Activated CD4-positive, alpha-beta memory T cell treated with anti-CD3 and anti-CD28 coated beads for 36 hours (primary cell): ENCODE measurements at regions not wholly inside any gene's neighbourhood (a gene's known extent, or its start where the extent isn't known, plus 50 kb on each side); places are given as distances from the start of the nearest gene placed in this dataset.

Source experiments
- CTCF ChIA-PET: fragments of 350-600 bp; sonication (Branson Sonifier 250); formaldehyde crosslinking; loops from one replicate; lab custom pipeline; 2021; ENCODE audit warnings: antibody characterized with exemption, inconsistent platforms; lab: Charles Lee
- POLR2A ChIA-PET: fragments of 350-600 bp; sonication (Branson Sonifier 250); formaldehyde crosslinking; loops from one replicate; lab custom pipeline; 2021; ENCODE audit warnings: antibody characterized with exemption; lab: Charles Lee
- DNase-seq: peaks from one replicate; pipeline ENCODE4 v3.0.0-alpha.2; 2020
- H3K27ac Mint-ChIP-seq: one replicate; pipeline ENCODE4 v1.8.0; 2021; ENCODE audit warnings: mixed read lengths
- H3K27me3 Mint-ChIP-seq: one replicate; pipeline ENCODE4 v1.8.0; 2021; ENCODE audit warnings: mixed read lengths
- H3K36me3 Mint-ChIP-seq: one replicate; pipeline ENCODE4 v1.8.0; 2021; ENCODE audit warnings: mixed read lengths
- H3K4me1 Mint-ChIP-seq: one replicate; pipeline ENCODE4 v1.8.0; 2021; ENCODE audit warnings: low read depth, mixed read lengths
- H3K4me3 Mint-ChIP-seq: one replicate; pipeline ENCODE4 v1.8.0; 2021; ENCODE audit warnings: mild to moderate bottlenecking, mixed read lengths
- H3K9me3 Mint-ChIP-seq: one replicate; pipeline ENCODE4 v1.8.0; 2021; ENCODE audit warnings: mixed read lengths
- intact Hi-C: fragments of 100-400 bp; cut with micrococcal nuclease; formaldehyde crosslinking; loops from one replicate; pipeline ENCODE4 v1.15.1; 2023

DNA sequence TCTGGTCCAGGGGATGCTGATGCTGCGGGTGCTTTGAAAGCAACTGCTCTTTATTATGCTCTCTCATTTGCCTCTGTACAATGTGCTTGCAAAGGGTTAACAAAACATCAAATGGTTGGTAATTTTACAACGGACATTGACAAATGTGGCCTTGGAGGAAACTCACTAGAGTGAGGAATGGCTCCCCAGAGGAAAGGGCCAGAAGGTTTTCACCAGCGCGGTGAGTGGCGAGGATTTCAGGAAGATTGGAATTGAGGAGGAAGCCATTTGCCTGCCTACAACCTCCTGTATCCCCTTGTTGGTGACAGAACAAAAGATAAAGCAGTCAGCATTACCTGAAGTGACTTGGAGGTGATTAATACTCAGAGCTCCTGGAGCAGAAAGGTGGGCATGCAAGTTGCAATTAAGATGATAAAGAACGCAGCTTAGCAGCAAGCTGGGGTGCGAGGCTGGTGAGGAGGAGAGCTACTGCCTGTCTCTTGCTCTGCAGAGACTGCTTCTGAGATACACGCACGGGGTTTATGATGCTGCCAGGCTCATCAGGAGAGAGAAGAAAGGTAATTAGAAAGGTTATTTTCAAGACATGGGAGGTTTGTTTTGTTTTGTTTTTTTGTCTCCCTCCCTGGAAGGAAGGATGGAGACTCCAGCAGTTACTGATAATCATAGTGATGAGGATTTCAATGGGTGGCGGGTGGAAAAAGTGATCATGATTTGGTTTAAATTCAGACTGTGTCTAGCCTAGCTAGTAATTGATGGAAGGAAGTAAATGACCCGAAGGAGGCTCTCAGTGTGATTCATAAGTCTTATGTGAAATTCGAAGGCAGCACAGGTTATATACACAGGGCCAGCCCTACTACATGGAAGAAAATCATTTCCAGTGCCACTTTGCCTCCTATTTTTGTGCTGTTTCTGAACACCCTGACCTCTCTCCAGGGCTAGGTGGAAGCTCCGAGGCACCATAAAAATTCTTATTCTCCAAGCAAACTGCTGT is 141.6 kb upstream of the DTNBP1 start:
- no peak overlapping the region for H3K27ac Mint-ChIP-seq
- H3K4me3 Mint-ChIP-seq: no peak overlapping the region
- ChIA-PET CTCF (interaction anchor here (1.0 kb wide), 1 partner anchor 29 kb away, joined by 3 read pairs; no protein-coding TSS in a partner anchor), POLR2A (no interaction called here)
- no peaks in the 10 kb centered on the region for H3K36me3 Mint-ChIP-seq
- H3K27me3 Mint-ChIP-seq: peaks cover 7% of the 10 kb centered on the region
- no peaks in the 10 kb centered on the region for H3K9me3 Mint-ChIP-seq
- intact Hi-C loops: no loop called here
- peaks cover 3% of the 10 kb centered on the region for H3K4me1 Mint-ChIP-seq
- DNase-seq: no peak

- Mint-ChIP-seq H3K36me3 (peaks cover 3% of the 10 kb centered on the region), H3K27ac (no peak overlapping the region), H3K27me3 (peaks cover 9% of the 10 kb centered on the region), H3K9me3 (peaks cover 16% of the 10 kb centered on the region), H3K4me3 (no peak overlapping the region), H3K4me1 (no peaks in the 10 kb centered on the region)
- ChIA-PET CTCF (interaction anchor here (1.6 kb wide), 1 partner anchor 111 kb away, joined by 4 read pairs; no protein-coding TSS in a partner anchor), POLR2A (no interaction called here)
- intact Hi-C loops: no loop called here
- DNase-seq: no peak
These were observed 139.6 kb upstream of the DTNBP1 start for GRCh38 chr6:15802466-15802865.

DNA sequence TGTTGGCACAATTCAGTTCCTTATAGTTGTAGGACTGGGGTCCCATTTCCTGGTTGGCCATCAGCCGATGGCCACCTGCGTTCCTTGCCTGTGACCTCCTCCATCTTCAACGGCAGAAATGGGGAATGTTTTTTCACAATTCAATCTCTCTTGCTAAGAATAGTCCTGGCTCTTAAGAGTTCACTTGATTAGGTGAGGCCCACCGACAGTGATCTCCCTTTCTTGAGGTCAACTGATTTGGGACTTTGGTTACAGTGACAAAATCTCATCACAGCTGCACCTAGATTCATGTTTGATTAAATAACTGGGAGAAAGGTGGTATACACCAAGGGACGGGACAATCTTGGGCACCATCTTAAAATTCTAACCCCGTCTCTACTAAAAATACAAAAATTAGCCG is 139.1 kb upstream of the DTNBP1 start:
- no peak for DNase-seq
- Mint-ChIP-seq H3K9me3 (peaks cover 21% of the 10 kb centered on the region), H3K36me3 (peaks cover 3% of the 10 kb centered on the region), H3K4me3 (no peak overlapping the region), H3K27ac (no peak overlapping the region), H3K27me3 (peaks cover 9% of the 10 kb centered on the region), H3K4me1 (no peaks in the 10 kb centered on the region)
- intact Hi-C loops: no loop called here
- ChIA-PET POLR2A (no interaction called here), CTCF (interaction anchor here (1.6 kb wide), 1 partner anchor 111 kb away, joined by 4 read pairs; no protein-coding TSS in a partner anchor)

DNA sequence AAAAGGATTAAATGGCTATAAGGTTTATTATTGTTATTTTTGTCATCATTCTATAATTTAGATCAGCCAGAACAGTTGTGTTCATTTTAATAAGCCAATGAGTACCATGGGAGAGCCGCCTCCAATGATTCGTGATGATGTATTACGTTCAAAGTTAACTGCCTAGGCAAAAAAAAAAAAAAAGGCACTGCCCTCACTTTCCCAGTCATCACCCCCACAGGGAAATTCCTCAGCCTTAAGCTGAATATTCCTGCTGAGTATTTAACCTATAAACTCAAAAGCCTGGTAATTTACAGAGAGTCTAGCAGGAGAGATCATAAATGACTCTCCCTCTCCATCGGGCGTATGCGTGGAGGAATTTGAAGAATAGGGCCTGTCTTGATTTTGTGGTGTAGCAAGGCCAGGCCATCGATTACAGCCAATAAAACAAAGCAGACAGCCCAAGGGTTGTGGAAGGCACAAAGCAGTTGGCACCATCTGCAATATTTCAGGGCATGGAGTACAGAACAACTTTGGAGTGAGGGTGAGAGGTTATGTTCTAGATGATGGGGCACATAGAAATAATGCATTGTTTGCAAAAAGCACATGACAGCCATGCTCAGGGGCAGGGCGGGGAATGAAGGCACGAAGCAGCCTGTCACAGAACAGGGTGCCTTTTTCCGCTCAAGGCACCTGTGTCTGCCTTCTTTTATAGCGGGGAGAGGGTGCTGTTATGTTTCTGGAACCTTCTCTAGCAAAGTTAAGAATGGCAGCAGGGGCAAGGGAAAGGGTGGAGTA is 138.2 kb upstream of the DTNBP1 start:
- Mint-ChIP-seq H3K4me3 (no peak overlapping the region), H3K9me3 (peaks cover 21% of the 10 kb centered on the region), H3K27ac (no peak overlapping the region), H3K36me3 (peaks cover 3% of the 10 kb centered on the region), H3K27me3 (peaks cover 9% of the 10 kb centered on the region), H3K4me1 (no peaks in the 10 kb centered on the region)
- DNase-seq: no peak
- intact Hi-C loops: no loop called here
- ChIA-PET CTCF (no interaction called here), POLR2A (no interaction called here)

GRCh38 chr6:15798533-15799255 is 135.9 kb upstream of the DTNBP1 start:
- intact Hi-C loops: no loop called here
- ChIA-PET POLR2A (no interaction called here), CTCF (no interaction called here)
- H3K9me3 Mint-ChIP-seq: peaks cover 21% of the 10 kb centered on the region
- no peak overlapping the region for H3K27ac Mint-ChIP-seq
- no peaks in the 10 kb centered on the region for H3K4me1 Mint-ChIP-seq
- no peak overlapping the region for H3K4me3 Mint-ChIP-seq
- no peak for DNase-seq
- peaks cover 3% of the 10 kb centered on the region for H3K36me3 Mint-ChIP-seq
- peaks cover 7% of the 10 kb centered on the region for H3K27me3 Mint-ChIP-seq

DNA sequence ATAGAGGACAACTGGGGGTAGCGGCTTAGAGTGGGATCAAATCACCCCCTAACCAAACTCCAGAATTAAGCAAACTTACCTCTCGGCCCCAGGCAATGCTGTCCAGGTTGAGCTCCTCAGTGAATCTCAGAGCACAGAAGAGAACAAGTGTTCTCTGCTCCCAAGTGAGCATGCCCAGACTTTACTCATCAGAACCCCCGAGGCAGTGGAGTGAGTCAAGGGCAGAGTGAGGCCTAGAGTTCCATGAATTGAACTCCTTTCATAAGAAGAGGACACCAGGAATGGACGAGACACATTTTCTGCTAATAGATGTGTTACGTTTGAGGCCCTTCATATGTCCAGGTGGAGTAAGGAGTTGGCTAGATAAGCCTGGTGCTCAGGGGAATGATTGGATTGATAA is 134.0 kb upstream of the DTNBP1 start:
- no peak overlapping the region for H3K4me3 Mint-ChIP-seq
- ChIA-PET CTCF (no interaction called here), POLR2A (no interaction called here)
- no peak for DNase-seq
- peaks cover 5% of the 10 kb centered on the region for H3K27me3 Mint-ChIP-seq
- H3K4me1 Mint-ChIP-seq: no peaks in the 10 kb centered on the region
- H3K9me3 Mint-ChIP-seq: peaks cover 21% of the 10 kb centered on the region
- H3K27ac Mint-ChIP-seq: no peak overlapping the region
- intact Hi-C loops: no loop called here
- peaks cover 3% of the 10 kb centered on the region for H3K36me3 Mint-ChIP-seq

GRCh38 chr6:15796130-15796771 is 133.4 kb upstream of the DTNBP1 start:
- POLR2A ChIA-PET: no interaction called here

GRCh38 chr6:15793826-15794225 is 131.0 kb upstream of the DTNBP1 start:
- H3K4me3 Mint-ChIP-seq: no peak overlapping the region
- peaks cover 18% of the 10 kb centered on the region for H3K9me3 Mint-ChIP-seq
- intact Hi-C loops: no loop called here
- ChIA-PET CTCF (interaction anchor here (0.8 kb wide), 2 partner anchors 13 to 335 kb away, joined by 3 read pairs; partner anchors contain the start of gene MYLIP), POLR2A (no interaction called here)
- peaks cover 6% of the 10 kb centered on the region for H3K27me3 Mint-ChIP-seq
- H3K27ac Mint-ChIP-seq: no peak overlapping the region
- H3K36me3 Mint-ChIP-seq: no peaks in the 10 kb centered on the region
- DNase-seq: no peak
- H3K4me1 Mint-ChIP-seq: no peaks in the 10 kb centered on the region

More at GRCh38 chr6:15796130-15796771, 133.4 kb upstream of the DTNBP1 start:
- peaks cover 3% of the 10 kb centered on the region for H3K36me3 Mint-ChIP-seq
- H3K9me3 Mint-ChIP-seq: peaks cover 21% of the 10 kb centered on the region
- no peak for DNase-seq
- H3K27me3 Mint-ChIP-seq: peaks cover 4% of the 10 kb centered on the region
- H3K4me3 Mint-ChIP-seq: no peak overlapping the region
- H3K4me1 Mint-ChIP-seq: no peaks in the 10 kb centered on the region
- intact Hi-C loops: no loop called here
- no peak overlapping the region for H3K27ac Mint-ChIP-seq
- CTCF ChIA-PET: no interaction called here

- intact Hi-C loops: no loop called here
- H3K4me3 Mint-ChIP-seq: no peak overlapping the region
- H3K4me1 Mint-ChIP-seq: no peaks in the 10 kb centered on the region
- no peak overlapping the region for H3K27ac Mint-ChIP-seq
- CTCF ChIA-PET: interaction anchor here (0.8 kb wide), 1 partner anchor 12 kb away, joined by 3 read pairs; no protein-coding TSS in a partner anchor
- H3K9me3 Mint-ChIP-seq: peaks cover 13% of the 10 kb centered on the region
- POLR2A ChIA-PET: no interaction called here
- H3K36me3 Mint-ChIP-seq: peaks cover 1% of the 10 kb centered on the region
- H3K27me3 Mint-ChIP-seq: peaks cover 7% of the 10 kb centered on the region
- no peak for DNase-seq
These were observed 130.5 kb upstream of the DTNBP1 start for GRCh38 chr6:15793288-15793687.

DNA sequence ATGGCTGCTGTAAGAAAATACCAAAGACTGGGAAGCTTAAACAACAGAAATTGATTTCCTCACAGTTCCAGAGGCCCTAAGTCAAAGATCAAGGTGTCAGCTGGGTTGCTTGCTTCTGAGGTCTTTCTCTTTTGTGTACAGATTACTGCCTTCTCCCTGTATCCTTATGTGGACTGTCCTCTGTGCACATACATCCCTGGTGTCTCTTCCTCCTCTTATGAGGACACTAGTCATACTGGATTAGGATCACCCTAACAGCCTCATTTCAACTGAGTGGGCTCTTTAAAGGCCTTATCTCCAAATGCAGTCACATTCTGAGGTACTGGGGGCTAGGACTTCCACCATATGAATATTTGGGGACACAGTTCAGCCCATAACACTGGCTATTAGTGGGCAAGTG is 130.0 kb upstream of the DTNBP1 start:
- DNase-seq: no peak
- Mint-ChIP-seq H3K4me1 (no peaks in the 10 kb centered on the region), H3K4me3 (no peak overlapping the region), H3K9me3 (peaks cover 9% of the 10 kb centered on the region), H3K27me3 (peaks cover 8% of the 10 kb centered on the region), H3K36me3 (peaks cover 1% of the 10 kb centered on the region), H3K27ac (no peak overlapping the region)
- CTCF ChIA-PET: no interaction called here
- POLR2A ChIA-PET: no interaction called here
- intact Hi-C loops: no loop called here

GRCh38 chr6:15791448-15792181 is 128.8 kb upstream of the DTNBP1 start:
- no peak overlapping the region for H3K4me3 Mint-ChIP-seq
- H3K27me3 Mint-ChIP-seq: peaks cover 8% of the 10 kb centered on the region
- DNase-seq: no peak
- H3K4me1 Mint-ChIP-seq: no peaks in the 10 kb centered on the region
- CTCF ChIA-PET: no interaction called here
- H3K9me3 Mint-ChIP-seq: no peaks in the 10 kb centered on the region
- peaks cover 1% of the 10 kb centered on the region for H3K36me3 Mint-ChIP-seq
- no peak overlapping the region for H3K27ac Mint-ChIP-seq
- POLR2A ChIA-PET: no interaction called here
- intact Hi-C loops: no loop called here
